GM12874 (cell line): ENCODE measurements at regions not wholly inside any gene's neighbourhood (a gene's known extent, or its start where the extent isn't known, plus 50 kb on each side); places are given as distances from the start of the nearest gene placed in this dataset.

Experiments
- TF ChIP-seq, protein P1 (sequence below): IDR thresholded peaks from 2 replicates; pipeline ENCODE4 v1.5.1; 2011; ENCODE audit warnings: low read depth, mild to moderate bottlenecking, control low read depth, low read length, moderate library complexity; ENCODE audit not compliant: insufficient read depth

DNA sequence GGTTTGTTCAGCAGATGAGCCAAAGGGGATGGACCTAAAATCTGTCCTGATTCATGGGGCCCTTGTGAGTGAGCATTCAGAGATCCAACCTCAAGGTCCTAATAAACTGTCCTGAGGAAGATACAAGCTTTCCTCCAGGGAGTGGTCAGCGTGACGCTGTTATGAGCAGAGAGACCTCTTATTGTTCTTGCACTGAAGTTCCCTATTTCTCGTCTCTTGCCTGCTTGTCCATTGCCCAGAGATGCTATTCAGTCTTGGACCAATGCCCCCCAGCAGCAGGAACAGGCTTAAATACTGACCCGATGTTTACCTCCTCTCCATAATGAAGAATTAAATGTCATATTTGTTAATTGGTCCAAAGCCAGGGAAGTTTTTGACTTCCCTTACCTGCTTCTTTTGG lies 225.2 kb upstream of the PGR start:
- TF ChIP-seq, protein P1, sequence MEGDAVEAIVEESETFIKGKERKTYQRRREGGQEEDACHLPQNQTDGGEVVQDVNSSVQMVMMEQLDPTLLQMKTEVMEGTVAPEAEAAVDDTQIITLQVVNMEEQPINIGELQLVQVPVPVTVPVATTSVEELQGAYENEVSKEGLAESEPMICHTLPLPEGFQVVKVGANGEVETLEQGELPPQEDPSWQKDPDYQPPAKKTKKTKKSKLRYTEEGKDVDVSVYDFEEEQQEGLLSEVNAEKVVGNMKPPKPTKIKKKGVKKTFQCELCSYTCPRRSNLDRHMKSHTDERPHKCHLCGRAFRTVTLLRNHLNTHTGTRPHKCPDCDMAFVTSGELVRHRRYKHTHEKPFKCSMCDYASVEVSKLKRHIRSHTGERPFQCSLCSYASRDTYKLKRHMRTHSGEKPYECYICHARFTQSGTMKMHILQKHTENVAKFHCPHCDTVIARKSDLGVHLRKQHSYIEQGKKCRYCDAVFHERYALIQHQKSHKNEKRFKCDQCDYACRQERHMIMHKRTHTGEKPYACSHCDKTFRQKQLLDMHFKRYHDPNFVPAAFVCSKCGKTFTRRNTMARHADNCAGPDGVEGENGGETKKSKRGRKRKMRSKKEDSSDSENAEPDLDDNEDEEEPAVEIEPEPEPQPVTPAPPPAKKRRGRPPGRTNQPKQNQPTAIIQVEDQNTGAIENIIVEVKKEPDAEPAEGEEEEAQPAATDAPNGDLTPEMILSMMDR, result no peak

DNA sequence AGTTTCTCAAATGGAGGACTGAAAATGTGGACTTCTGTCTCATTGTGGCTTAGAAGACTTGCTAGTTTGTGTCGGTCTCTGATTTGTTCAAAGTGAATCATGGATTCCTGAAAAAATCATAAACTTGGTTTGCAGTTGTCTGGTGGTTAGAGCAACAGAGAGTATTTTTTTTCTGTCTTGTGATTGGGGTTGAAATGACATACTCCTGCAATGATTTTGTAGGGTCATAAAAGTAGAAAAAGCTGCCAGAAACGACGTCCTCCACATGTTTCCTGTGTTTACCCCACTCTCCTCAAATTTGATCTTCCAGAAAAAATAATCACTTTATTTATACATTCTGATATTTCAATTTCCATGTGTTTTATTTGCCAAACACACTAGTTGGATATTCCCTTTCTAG lies 219.2 kb upstream of the PGR start:
- TF ChIP-seq, protein P1, result no peak

DNA sequence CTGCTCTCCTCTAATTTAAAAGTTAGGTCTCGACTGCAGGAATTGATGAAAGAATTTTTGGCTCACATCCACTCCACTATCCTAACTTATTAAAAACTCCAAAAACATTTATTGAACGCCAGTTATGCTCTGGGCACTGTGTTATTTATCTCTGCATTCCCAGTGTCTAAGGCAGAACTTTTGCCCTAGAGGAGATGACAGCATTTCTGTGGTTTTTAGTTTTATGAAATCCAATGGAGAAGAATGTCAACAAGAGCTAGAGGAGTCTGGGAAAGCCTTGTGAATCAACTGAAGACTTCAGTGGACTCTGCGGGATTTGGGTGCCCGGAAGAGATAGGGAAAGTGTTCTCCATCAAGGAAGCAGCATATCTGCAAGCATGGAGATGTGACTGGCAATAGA lies 217.0 kb upstream of the PGR start:
- TF ChIP-seq, protein P1, result no peak

DNA sequence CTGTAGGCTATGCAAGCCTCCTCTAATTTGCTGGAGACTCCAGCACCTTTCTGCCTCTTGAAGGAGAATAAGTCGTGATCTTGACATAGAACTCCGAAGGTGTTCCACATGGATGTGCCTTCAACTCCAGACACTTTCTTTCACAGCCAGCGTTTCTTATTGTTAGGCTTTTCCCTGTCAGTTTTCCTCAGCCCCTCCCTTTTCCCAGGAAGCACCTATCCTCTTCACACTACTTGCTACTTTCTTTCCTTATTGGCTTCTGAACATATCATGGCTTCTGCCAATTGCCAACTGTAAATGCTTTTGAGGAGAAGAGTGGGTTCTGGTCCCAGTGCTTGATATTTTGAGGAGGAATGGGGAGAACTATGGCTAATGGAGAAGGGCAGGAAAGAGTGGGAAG lies 216.3 kb upstream of the PGR start:
- TF ChIP-seq, protein P1, result no peak

DNA sequence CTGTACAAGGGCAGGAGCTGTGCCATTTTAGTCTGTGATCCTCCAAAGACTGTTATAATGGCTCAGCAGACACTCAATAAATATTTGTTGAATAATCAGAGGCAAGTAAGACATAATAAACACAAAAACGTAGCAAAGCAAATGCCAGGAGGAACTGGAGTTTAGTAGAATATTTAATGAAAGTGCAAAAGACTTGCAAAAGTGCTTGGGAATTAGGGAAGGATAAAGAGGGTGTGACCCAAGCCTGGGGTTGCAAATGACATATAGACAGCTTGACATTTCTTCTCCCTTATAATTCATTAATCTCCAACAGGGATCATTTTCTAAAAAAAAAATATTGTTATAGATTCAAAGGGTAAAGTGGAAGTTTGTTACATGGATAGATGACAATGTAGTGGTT lies 212.7 kb upstream of the PGR start:
- TF ChIP-seq, protein P1, result no peak

DNA sequence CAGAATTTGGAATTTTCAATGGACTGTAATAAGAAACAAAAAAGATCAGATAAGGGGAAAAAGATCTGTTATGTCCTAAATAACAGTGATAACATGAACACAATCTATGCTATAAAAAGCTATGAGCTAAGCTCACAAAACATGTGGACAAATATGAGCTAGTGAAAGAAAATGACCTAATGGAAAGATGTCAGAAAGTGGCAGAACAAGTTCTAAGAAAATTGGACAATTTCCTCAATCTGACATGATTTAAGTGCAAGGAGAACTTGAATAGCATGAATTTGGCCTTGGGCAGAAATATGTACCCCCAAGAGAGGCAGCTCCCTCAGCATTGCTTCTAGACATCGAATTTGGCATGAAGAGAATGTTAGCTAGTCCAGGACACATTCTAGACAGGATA lies 212.0 kb upstream of the PGR start:
- TF ChIP-seq, protein P1, result no peak

DNA sequence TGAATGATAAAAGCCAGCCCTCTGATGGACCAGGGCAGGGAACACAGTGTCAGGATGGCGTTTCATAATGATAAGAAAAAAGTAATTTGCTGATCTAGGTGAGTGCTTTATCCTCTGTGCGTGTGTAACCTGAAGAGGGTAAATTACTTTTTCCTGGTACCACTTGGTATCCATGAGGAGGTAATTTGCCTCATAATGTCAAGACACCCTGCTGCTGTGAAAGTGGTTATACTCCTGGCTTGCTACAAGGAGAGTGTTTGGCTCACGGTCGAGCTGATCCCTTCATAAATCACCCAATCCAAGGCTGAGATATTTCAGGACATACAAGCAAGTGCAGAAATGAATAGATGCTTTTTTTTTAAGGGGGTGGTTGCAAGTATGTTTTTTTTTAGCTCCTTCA lies 207.2 kb upstream of the PGR start:
- TF ChIP-seq, protein P1, result no peak

DNA sequence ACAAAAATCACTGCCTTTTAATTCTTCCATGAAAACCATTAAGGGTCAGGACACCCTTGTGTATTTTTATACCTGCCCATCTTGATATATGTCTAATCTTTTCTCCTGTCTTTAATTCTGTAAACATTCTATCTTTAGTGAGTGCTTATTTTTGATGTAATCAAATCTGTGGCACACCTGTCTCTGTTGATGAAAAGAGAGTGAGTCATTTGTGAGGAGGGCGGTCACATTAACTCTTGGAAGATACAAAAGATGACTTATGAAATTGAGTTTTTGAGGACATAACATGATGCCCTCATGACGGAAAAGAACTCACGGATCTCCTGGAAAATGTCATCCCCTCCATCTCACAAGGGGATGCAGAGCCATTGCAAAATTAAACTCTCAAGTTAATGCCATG lies 206.5 kb upstream of the PGR start:
- TF ChIP-seq, protein P1, result no peak
